RWPE1 (cell line): ENCODE measurements at regions not wholly inside any gene's neighbourhood (a gene's known extent, or its start where the extent isn't known, plus 50 kb on each side); places are given as distances from the start of the nearest gene placed in this dataset.
"Not testable (repeated sequence)": the region's sequence is repeated elsewhere in the genome, so short reads cannot be mapped to it uniquely, and the experiment has no call there.

Experiments
- CTCF ChIA-PET: fragments of 350-600 bp; sonication (Branson Sonifier 250); formaldehyde crosslinking; extraction: SDS; loops from one replicate; lab custom pipeline; 2021; lab: Yijun Ruan, JAX
- POLR2A ChIA-PET: fragments of 400-600 bp; formaldehyde crosslinking; extraction: SDS; loops from one replicate; lab custom pipeline; 2020; ENCODE audit warnings: antibody characterized with exemption; ENCODE audit not compliant: low non-redundant PET; lab: Yijun Ruan, JAX
- DNase-seq: peaks from one replicate; pipeline ENCODE4 v3.0.0; 2012; ENCODE audit warnings: low spot score
- H3K27ac ChIP-seq: fragments of 450-650 bp; 2 replicates; pipeline ENCODE4 v1.5.1; 2017
- TF ChIP-seq, protein P1 (sequence below): fragments of 450-650 bp; conservative IDR thresholded peaks from 2 replicates; pipeline ENCODE4 v1.5.1; 2017; ENCODE audit warnings: low read depth, mild to moderate bottlenecking

DNA sequence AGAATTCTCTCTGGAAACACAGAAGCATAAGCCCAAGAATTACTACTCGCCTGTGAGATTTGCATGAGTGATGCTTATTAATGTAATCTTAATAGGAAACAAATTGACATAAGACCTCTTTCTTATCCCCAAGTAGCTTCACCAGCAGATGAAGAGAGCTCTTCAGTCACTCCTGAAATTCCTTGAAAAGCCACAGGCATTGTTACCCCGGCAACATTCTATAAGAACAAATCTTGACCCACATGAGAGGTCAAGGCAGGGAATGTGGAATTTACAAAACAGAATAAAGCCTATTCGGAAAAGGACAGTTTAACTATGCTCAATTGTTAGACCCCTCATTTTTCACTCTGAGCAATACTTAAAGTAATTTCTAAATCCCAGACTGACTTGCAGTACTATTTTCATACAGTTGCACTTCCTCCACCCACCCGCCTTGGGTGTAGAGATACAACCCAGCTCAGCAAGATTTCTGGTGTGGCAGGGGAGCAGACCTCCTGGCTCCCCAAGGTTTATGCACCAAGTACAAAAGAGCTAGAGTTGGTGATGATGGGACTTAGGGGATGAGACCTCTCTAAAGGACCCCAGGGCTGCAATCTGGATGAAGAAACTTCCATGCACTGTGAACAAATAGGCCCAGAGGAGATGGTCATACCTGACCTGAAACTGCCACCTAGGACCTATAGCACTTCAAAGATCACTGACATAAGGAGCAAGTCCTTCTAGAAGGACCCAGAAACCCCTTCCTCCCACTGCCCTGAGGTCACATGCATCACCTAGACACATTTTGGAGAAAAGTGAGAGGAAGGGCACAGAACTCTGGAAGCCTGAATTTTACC lies 242.1 kb downstream of the ZNF608 start:
- ChIA-PET CTCF (no interaction called here), POLR2A (no interaction called here)
- no peak for DNase-seq
- TF ChIP-seq, protein P1, sequence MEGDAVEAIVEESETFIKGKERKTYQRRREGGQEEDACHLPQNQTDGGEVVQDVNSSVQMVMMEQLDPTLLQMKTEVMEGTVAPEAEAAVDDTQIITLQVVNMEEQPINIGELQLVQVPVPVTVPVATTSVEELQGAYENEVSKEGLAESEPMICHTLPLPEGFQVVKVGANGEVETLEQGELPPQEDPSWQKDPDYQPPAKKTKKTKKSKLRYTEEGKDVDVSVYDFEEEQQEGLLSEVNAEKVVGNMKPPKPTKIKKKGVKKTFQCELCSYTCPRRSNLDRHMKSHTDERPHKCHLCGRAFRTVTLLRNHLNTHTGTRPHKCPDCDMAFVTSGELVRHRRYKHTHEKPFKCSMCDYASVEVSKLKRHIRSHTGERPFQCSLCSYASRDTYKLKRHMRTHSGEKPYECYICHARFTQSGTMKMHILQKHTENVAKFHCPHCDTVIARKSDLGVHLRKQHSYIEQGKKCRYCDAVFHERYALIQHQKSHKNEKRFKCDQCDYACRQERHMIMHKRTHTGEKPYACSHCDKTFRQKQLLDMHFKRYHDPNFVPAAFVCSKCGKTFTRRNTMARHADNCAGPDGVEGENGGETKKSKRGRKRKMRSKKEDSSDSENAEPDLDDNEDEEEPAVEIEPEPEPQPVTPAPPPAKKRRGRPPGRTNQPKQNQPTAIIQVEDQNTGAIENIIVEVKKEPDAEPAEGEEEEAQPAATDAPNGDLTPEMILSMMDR, result no peak
- no peak overlapping the region for H3K27ac ChIP-seq

DNA sequence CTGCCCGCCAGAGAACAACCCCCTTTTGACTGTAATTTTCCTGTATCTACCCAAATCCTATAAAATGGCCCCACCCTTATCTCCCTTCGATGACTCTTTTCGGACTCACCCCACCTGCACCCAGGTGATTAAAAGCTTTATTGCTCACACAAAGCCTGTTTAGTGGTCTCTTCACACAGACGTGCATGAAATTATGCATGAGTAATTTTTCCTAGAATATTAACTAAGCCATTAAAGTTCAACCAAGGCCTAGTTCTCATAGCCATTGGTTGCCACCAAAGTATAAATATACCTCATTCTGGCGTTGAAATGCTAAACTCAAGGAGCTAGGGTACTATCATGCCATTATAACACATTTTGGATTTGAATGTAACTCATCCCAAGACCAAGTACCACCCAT lies 243.9 kb downstream of the ZNF608 start:
- POLR2A ChIA-PET, result no interaction called here
- no peak overlapping the region for H3K27ac ChIP-seq
- CTCF ChIA-PET, result no interaction called here
- no peak for DNase-seq
- TF ChIP-seq, protein P1, result no peak

GRCh38 chr5:124499818-124500217 lies 246.6 kb downstream of the ZNF608 start:
- H3K27ac ChIP-seq, CTCF ChIA-PET, DNase-seq, POLR2A ChIA-PET: not testable (repeated sequence)

- CTCF ChIA-PET, H3K27ac ChIP-seq, DNase-seq, POLR2A ChIA-PET: not testable (repeated sequence)
Measured at GRCh38 chr5:124496968-124497367, 249.5 kb downstream of the ZNF608 start.

GRCh38 chr5:124494540-124495116 lies 251.8 kb downstream of the ZNF608 start:
- TF ChIP-seq, protein P1, result no peak
- DNase-seq, result no peak
- POLR2A ChIA-PET, result no interaction called here
- CTCF ChIA-PET, result interaction anchor here (0.7 kb wide), 2 partner anchors 785 to 1939 kb away, joined by 3 to 4 read pairs; no protein-coding TSS in a partner anchor
- H3K27ac ChIP-seq, result no peak overlapping the region

- no peak for DNase-seq
- no peak overlapping the region for H3K27ac ChIP-seq
- TF ChIP-seq, protein P1, result no peak
- ChIA-PET POLR2A (no interaction called here), CTCF (interaction anchor here (0.6 kb wide), 1 partner anchor 1050 kb away, joined by 4 read pairs; no protein-coding TSS in a partner anchor)
Measured at GRCh38 chr5:124492444-124493224, 253.8 kb downstream of the ZNF608 start.

DNA sequence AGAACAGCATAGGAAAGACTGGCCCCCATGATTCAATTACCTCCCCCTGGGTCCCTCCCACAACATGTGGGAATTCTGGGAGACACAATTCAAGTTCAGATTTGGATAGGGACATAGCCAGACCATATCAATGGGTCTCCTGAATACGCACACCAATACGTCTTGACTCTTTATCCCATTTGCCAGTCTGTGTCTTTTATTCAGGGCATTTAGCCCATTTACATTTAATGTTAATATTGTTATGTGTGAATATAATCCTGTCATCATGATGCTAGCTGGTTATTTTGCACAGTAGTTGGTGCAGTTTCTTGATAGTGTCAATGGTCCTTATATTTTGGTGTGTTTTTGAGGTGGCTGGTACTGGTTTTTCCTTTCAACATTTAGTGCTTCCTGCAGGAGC lies 256.1 kb downstream of the ZNF608 start:
- not testable (repeated sequence) for DNase-seq

More for the DNA sequence above, 256.1 kb downstream of the ZNF608 start:
- POLR2A ChIA-PET, H3K27ac ChIP-seq, CTCF ChIA-PET: not testable (repeated sequence)
